UCSD-AML1 (cell line): ENCODE measurements at regions not wholly inside any gene's neighbourhood (a gene's known extent, or its start where the extent isn't known, plus 50 kb on each side); places are given as distances from the start of the nearest gene placed in this dataset.

Source experiments
- DNase-seq: peaks from one replicate; lab custom pipeline; 2025; ENCODE audit not compliant: unreplicated experiment; lab: John Stamatoyannopoulos, UW

- DNase-seq = no peak
These were observed 97.9 kb downstream of the MAFB start for GRCh38 chr20:40591119-40591518.

- no peak for DNase-seq
These were observed 99.5 kb downstream of the MAFB start for GRCh38 chr20:40589581-40589980.

GRCh38 chr20:40588891-40589290 is 100.1 kb downstream of the MAFB start:
- no peak for DNase-seq

GRCh38 chr20:40587038-40587437 is 102.0 kb downstream of the MAFB start:
- DNase-seq = no peak

GRCh38 chr20:40584130-40584809 is 104.8 kb downstream of the MAFB start:
- no peak for DNase-seq

GRCh38 chr20:40583636-40584035 is 105.4 kb downstream of the MAFB start:
- no peak for DNase-seq

- no peak for DNase-seq
These were observed 105.8 kb downstream of the MAFB start for GRCh38 chr20:40583205-40583604.

- DNase-seq = no peak
These were observed 106.5 kb downstream of the MAFB start for GRCh38 chr20:40582531-40582930.

GRCh38 chr20:40579701-40580100 is 109.3 kb downstream of the MAFB start:
- no peak for DNase-seq

- no peak for DNase-seq
These were observed 110.1 kb downstream of the MAFB start for GRCh38 chr20:40578961-40579360.

GRCh38 chr20:40575851-40576250 is 113.2 kb downstream of the MAFB start:
- DNase-seq = no peak

GRCh38 chr20:40572251-40572650 is 116.8 kb downstream of the MAFB start:
- no peak for DNase-seq

- no peak for DNase-seq
These were observed 117.4 kb downstream of the MAFB start for GRCh38 chr20:40571639-40572038.

GRCh38 chr20:40568200-40568599 is 120.8 kb downstream of the MAFB start:
- DNase-seq = no peak

GRCh38 chr20:40565682-40566040 is 123.4 kb downstream of the MAFB start:
- DNase-seq = no peak

GRCh38 chr20:40565001-40565681 is 123.9 kb downstream of the MAFB start:
- DNase-seq = no peak

GRCh38 chr20:40563296-40563950 is 125.6 kb downstream of the MAFB start:
- DNase-seq = no peak

- DNase-seq = no peak
These were observed 127.0 kb downstream of the MAFB start for GRCh38 chr20:40562031-40562430.

- no peak for DNase-seq
These were observed 127.8 kb downstream of the MAFB start for GRCh38 chr20:40561187-40561586.

- no peak for DNase-seq
These were observed 130.8 kb downstream of the MAFB start for GRCh38 chr20:40558212-40558611.

- no peak for DNase-seq
These were observed 137.9 kb downstream of the MAFB start for GRCh38 chr20:40551125-40551530.

GRCh38 chr20:40547483-40548091 is 141.4 kb downstream of the MAFB start:
- no peak for DNase-seq
